ENCODE measurements at regions not wholly inside any gene's neighbourhood (a gene's known extent, or its start where the extent isn't known, plus 50 kb on each side); places are given as distances from the start of the nearest gene placed in this dataset.

GRCh38 chr3:24678021-24678420, 183.4 kb upstream of the THRB start:
- H3K4me3 ChIP-seq (ENCODE audit: low read length) = peak overlapping the region; percentile 15
- TF ChIP-seq CTCF (conservative IDR thresholded peaks at IDR 0.05; ENCODE audit: low read length) = no peak
- no peak for DNase-seq (ENCODE audit: low read depth)

- peak overlapping the region; percentile 15 for H3K4me3 ChIP-seq (ENCODE audit: low read length)
- DNase-seq (ENCODE audit: low read depth) = peak; percentile 98
- no peak for TF ChIP-seq CTCF (conservative IDR thresholded peaks at IDR 0.05; ENCODE audit: low read length)
These were observed 183.8 kb upstream of the THRB start for GRCh38 chr3:24678421-24678865.

- no peak for TF ChIP-seq CTCF (conservative IDR thresholded peaks at IDR 0.05; ENCODE audit: low read length)
- no peak overlapping the region for H3K4me3 ChIP-seq (ENCODE audit: low read length)
- no peak for DNase-seq (ENCODE audit: low read depth)
These were observed 184.8 kb upstream of the THRB start for GRCh38 chr3:24679429-24679828.

- TF ChIP-seq CTCF (conservative IDR thresholded peaks at IDR 0.05; ENCODE audit: low read length) = peak; percentile 61
- DNase-seq (ENCODE audit: low read depth) = peak; percentile 25
- no peak overlapping the region for H3K4me3 ChIP-seq (ENCODE audit: low read length)
These were observed 185.7 kb upstream of the THRB start for GRCh38 chr3:24680214-24680967.

GRCh38 chr3:24682141-24682547, 187.5 kb upstream of the THRB start:
- DNase-seq (ENCODE audit: low read depth) = peak; percentile 98
- TF ChIP-seq CTCF (conservative IDR thresholded peaks at IDR 0.05; ENCODE audit: low read length) = no peak
- H3K4me3 ChIP-seq (ENCODE audit: low read length) = no peak overlapping the region

GRCh38 chr3:24683090-24683489, 188.4 kb upstream of the THRB start:
- DNase-seq (ENCODE audit: low read depth) = peak; percentile 53
- H3K4me3 ChIP-seq (ENCODE audit: low read length) = no peak overlapping the region
- no peak for TF ChIP-seq CTCF (conservative IDR thresholded peaks at IDR 0.05; ENCODE audit: low read length)

Data from AG10803 (cell line).